Naive thymus-derived CD8-positive, alpha-beta T cell (primary cell): ENCODE measurements at regions not wholly inside any gene's neighbourhood (a gene's known extent, or its start where the extent isn't known, plus 50 kb on each side); places are given as distances from the start of the nearest gene placed in this dataset.
A peak's percentile ranks its signal among the peaks of the same experiment; 100 is the strongest.

Experiments
- ATAC-seq, 2 donors: fragments of 150-1000 bp; cut with Tn5 transposase in 1 of 2; sonication (Bioruptor Pico), chemical (Tn5 transposase) in 1 of 2; 1 replicate in 1 of 2; 2 replicates in 1 of 2; pipeline ENCODE4 v1.10.0; 2021; ENCODE audit warnings: mild to moderate bottlenecking in 2 of 2, moderate library complexity in 2 of 2
- POLR2A ChIA-PET: fragments of 350-600 bp; sonication (Branson Sonifier 250); formaldehyde crosslinking; loops from one replicate; lab custom pipeline; 2021; ENCODE audit warnings: antibody characterized with exemption; lab: Charles Lee
- DNase-seq, 10 donors: peaks; one replicate each; pipeline versions ENCODE4 v3.0.0 to v3.0.0-alpha.2; 2020 to 2022
- H3K27ac Mint-ChIP-seq, 10 donors: one replicate each; pipeline ENCODE4 v1.8.0; 2020 to 2022; ENCODE audit warnings: mild to moderate bottlenecking in 10 of 10, mixed read lengths in 10 of 10, moderate library complexity in 4 of 10, inconsistent platforms in 1 of 10
- H3K27me3 Mint-ChIP-seq, 5 donors: one replicate each; pipeline ENCODE4 v1.8.0; 2021 to 2022; ENCODE audit warnings: mixed read lengths in 5 of 5
- H3K36me3 Mint-ChIP-seq, 3 donors: one replicate each; pipeline ENCODE4 v1.8.0; 2020 to 2022; ENCODE audit warnings: mixed read lengths in 3 of 3, mild to moderate bottlenecking in 2 of 3, inconsistent platforms in 1 of 3
- H3K4me1 Mint-ChIP-seq, 4 donors: one replicate each; pipeline ENCODE4 v1.8.0; 2021 to 2022; ENCODE audit warnings: mixed read lengths in 4 of 4
- H3K4me3 Mint-ChIP-seq, 10 donors: one replicate each; pipeline ENCODE4 v1.8.0; 2020 to 2022; ENCODE audit warnings: mild to moderate bottlenecking in 10 of 10, mixed read lengths in 10 of 10, moderate library complexity in 6 of 10, inconsistent platforms in 1 of 10
- H3K9me3 Mint-ChIP-seq, 9 donors: one replicate each; pipeline ENCODE4 v1.8.0; 2020 to 2022; ENCODE audit warnings: mixed read lengths in 9 of 9, mild to moderate bottlenecking in 3 of 9, inconsistent platforms in 1 of 9, moderate library complexity in 1 of 9

DNA sequence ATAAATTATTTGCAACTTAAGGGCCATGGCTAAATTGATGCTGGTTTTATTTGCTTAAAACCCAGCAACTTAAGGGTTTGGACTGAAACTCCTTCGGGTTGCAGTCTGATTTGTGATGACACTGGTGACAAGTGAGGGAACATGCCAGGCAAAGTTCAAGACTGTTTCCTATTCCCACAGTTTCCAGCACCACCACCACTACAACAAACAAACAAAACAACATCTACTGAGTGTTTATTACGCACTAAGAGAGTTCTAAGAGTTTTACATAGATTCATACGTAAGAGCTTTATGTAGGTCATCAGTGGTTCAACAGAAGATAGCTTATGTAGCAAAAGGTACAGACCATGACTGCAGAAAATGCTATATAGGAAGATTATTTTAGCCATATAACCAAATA is 1582.1 kb downstream of the BRINP3 start:
- Mint-ChIP-seq H3K4me1 (no peaks in the 10 kb centered on the region), H3K4me3 (no peak overlapping the region), H3K36me3 (no peaks in the 10 kb centered on the region), H3K27me3 (no peaks in the 10 kb centered on the region), H3K9me3 (peaks cover 4 to 36% (median 14%) of the 10 kb centered on the region in 9 donors), H3K27ac (no peak overlapping the region)
- ATAC-seq, result no peak
- POLR2A ChIA-PET, result no interaction called here
- no peak for DNase-seq

DNA sequence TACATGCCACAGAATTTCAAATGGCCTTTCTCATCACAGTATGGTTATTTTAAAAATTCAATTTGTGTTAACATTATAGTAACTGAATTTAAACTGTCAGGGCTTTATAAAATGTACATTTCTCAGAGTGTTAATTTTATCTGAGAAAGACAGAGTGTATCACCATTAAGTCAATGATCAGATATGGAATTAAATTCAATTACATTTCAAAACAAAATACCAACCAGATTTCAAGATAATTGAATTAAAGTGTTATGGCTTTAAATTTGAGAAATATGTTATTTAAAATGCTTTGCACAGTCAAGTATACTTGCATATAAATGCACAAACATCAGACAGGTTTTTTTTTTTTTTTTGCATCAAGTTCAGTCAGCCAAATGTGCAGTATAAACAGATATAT is 1574.4 kb downstream of the BRINP3 start:
- Mint-ChIP-seq H3K27ac (no peak overlapping the region), H3K4me3 (no peak overlapping the region), H3K4me1 (no peaks in the 10 kb centered on the region), H3K36me3 (no peaks in the 10 kb centered on the region), H3K27me3 (no peaks in the 10 kb centered on the region), H3K9me3 (peaks cover 0 to 19% (median 7%) of the 10 kb centered on the region in 9 donors)
- POLR2A ChIA-PET, result no interaction called here
- no peak for ATAC-seq
- no peak for DNase-seq

DNA sequence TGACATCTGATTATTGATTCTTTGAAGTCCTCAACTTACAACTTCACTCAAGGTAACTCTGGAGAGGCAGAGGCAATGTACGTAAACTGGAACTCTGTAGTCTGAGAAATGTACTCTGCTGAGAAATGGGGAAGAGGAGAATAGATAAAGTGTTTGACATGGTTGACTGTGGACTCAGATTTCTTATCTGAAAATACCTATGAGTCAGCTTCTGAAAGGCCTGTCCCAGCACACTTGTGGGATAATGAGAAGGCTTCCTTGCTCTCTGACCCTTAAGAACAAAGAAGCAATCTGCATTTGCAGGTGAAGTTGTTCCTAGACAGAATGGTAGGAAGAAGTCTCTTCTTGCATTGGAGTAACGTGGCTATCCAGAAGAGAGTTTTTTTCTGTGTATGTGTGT is 1573.5 kb downstream of the BRINP3 start:
- POLR2A ChIA-PET, result no interaction called here
- Mint-ChIP-seq H3K4me3 (no peak overlapping the region), H3K27me3 (no peaks in the 10 kb centered on the region), H3K4me1 (no peaks in the 10 kb centered on the region), H3K27ac (no peak overlapping the region), H3K36me3 (no peaks in the 10 kb centered on the region), H3K9me3 (peaks cover 0 to 15% (median 8%) of the 10 kb centered on the region in 9 donors)
- no peak for DNase-seq
- ATAC-seq, result no peak

DNA sequence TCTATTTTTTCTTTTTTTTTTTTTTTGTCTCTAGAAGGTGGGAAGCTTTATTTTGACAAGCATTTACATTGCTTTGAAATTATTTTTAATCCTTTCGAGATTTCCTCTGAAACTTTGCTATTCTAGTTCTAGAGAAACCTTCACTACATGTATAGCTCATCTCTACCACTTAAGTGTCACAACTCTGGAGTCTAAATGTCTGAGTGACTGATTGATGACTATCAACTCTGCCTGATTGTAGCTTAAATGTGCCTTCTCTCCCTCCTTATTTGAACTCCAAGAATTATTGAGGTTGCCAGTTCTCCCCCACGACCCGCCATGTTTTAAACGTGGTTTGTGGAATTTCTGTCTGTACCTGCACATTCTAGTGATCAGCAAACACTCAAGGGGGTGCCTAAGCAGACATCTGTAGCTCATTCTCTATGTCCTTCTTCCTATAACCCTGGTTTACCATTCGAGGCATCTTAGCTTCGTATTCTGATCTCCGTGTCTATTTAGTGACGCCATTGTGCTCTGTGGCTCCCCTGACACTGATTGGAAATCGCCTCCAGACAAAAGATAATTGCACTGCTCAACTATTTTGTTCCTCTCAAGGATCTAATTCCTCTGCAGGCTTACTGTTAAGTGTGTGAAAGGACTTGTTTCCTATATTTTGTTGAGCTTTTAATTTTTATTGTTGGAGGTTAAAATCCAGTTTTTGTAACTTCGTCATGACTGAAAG is 1570.6 kb downstream of the BRINP3 start:
- no peak overlapping the region for H3K4me3 Mint-ChIP-seq
- H3K4me1 Mint-ChIP-seq, result no peaks in the 10 kb centered on the region
- H3K27me3 Mint-ChIP-seq, result no peaks in the 10 kb centered on the region
- ATAC-seq (no peak), DNase-seq (no peak)
- POLR2A ChIA-PET, result no interaction called here
- H3K36me3 Mint-ChIP-seq, result no peaks in the 10 kb centered on the region
- no peak overlapping the region for H3K27ac Mint-ChIP-seq
- H3K9me3 Mint-ChIP-seq, result peaks cover 0 to 18% (median 9%) of the 10 kb centered on the region in 9 donors

DNA sequence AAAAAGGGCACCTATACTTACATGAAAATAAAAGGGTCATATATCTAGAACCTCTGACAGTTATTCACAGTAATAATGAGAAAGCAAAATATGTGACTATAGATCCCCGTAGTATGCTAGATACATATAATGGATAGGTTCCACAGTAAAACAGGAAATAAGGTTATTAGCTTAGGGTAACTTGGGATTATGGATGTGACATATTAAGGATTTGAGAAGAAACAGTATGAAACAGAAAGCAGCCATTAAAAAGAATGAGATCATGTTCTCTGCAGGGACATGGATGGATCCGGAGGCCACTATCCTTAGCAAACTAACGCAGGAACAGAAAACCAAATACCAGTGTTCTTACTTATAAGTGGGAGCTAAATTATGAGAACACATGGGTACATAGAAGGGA is 1547.3 kb downstream of the BRINP3 start:
- Mint-ChIP-seq H3K27ac (no peak overlapping the region), H3K36me3 (no peaks in the 10 kb centered on the region), H3K4me1 (no peaks in the 10 kb centered on the region), H3K27me3 (no peaks in the 10 kb centered on the region), H3K4me3 (no peak overlapping the region), H3K9me3 (peaks cover 0 to 12% (median 0%) of the 10 kb centered on the region in 9 donors)
- POLR2A ChIA-PET, result no interaction called here
- no peak for DNase-seq
- ATAC-seq, result no peak

DNA sequence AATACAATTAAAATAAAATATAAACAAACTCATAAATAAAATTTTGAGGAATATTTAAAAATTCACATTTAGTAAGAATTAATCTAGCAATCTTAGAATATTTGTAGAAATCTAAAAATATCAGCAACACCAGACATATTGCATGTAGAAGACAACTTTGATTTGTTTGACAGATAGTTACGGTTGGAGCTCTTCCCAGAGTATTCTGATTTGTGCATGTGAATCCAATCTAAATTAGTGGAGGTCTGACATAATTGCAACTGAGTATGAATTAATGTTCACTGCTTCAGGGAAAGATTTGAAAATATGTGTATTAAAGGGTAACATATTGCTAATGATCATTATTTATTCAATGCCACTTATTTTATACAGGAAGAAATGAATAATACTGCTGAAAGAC is 1546.2 kb downstream of the BRINP3 start:
- Mint-ChIP-seq H3K27me3 (no peaks in the 10 kb centered on the region), H3K27ac (no peak overlapping the region), H3K36me3 (no peaks in the 10 kb centered on the region)

DNA sequence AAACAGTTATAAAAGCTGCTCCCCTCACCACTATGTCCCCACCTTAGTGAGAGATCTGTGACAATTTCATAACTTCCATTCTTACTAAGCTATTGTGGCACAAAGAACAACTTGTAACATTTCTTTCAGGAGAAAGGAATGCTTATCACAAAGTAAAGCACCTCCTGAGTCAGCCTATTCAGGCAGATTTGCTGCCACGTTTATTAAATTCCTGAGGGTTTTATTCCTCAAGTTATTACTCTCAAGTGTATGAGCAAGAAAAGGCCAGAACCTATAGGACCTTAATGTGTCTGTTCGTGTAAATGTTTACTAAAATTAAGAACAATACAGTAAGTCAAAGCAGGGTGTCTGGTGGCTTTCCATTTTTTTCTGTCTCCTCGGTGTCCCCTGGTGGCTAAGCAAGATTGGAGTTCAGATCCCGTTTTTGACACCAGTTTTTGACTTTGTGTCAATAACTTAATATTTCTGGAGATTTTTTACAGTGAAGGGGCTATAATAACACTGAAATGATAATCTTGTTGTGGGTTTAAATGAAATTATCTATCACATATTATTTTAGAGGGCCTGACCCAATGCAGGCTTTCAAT is 1539.6 kb downstream of the BRINP3 start:
- no peak for ATAC-seq

More for the DNA sequence above, 1546.2 kb downstream of the BRINP3 start:
- Mint-ChIP-seq H3K4me3 (no peak overlapping the region), H3K9me3 (peaks cover 0 to 12% (median 0%) of the 10 kb centered on the region in 9 donors), H3K4me1 (no peaks in the 10 kb centered on the region)
- ATAC-seq, result no peak
- POLR2A ChIA-PET, result no interaction called here
- DNase-seq, result no peak

DNA sequence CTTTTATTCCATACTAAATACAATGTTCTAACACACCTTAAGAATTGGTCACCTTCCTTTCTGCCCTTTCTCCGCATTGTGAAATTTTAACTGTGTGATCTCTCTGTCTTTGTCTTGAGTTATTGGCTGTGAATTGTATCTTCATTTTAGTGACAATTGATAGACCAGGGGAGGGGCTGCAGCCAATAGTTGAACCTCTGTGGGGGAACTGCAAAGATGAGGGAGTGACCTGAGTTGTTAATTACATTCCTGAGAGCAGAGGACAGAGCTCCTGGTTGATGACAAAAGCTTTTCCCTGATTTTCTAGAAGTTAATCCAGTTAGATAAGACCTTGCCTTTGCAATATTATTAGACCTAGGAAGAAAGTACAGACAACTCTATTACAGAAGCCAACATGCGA is 1535.7 kb downstream of the BRINP3 start:
- ATAC-seq (no peak), DNase-seq (no peak)
- H3K27ac Mint-ChIP-seq, result no peak overlapping the region
- H3K4me3 Mint-ChIP-seq, result no peak overlapping the region
- peaks cover 0 to 10% (median 6%) of the 10 kb centered on the region in 9 donors for H3K9me3 Mint-ChIP-seq
- no peaks in the 10 kb centered on the region for H3K36me3 Mint-ChIP-seq
- no peaks in the 10 kb centered on the region for H3K27me3 Mint-ChIP-seq
- POLR2A ChIA-PET, result no interaction called here
- H3K4me1 Mint-ChIP-seq, result no peaks in the 10 kb centered on the region

More for the DNA sequence above, 1539.6 kb downstream of the BRINP3 start:
- Mint-ChIP-seq H3K4me1 (no peaks in the 10 kb centered on the region), H3K4me3 (no peak overlapping the region), H3K27ac (no peak overlapping the region), H3K27me3 (no peaks in the 10 kb centered on the region), H3K36me3 (no peaks in the 10 kb centered on the region), H3K9me3 (peaks cover 0 to 11% (median 0%) of the 10 kb centered on the region in 9 donors)
- DNase-seq, result no peak
- POLR2A ChIA-PET, result no interaction called here

DNA sequence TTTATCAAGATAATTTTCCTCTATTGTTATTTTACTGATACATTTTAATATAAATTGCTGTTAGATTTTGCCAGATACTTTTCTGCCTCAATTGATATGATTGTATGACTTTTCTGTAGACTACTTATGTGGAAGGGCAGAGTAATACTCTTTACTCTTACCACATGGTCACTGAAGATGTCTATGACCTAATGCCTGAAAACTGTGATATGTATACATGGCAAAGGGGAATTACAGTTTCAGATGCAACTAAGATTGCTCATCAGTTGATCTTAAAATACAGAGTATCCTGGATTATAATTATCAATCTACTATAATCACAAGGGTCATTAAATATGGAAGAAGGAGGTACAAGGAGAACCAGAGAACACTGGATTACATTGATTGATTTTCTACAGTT is 1528.0 kb downstream of the BRINP3 start:
- H3K36me3 Mint-ChIP-seq, result no peaks in the 10 kb centered on the region
- H3K27me3 Mint-ChIP-seq, result no peaks in the 10 kb centered on the region
- DNase-seq, result no peak
- no peak overlapping the region for H3K4me3 Mint-ChIP-seq
- POLR2A ChIA-PET, result no interaction called here
- ATAC-seq, result no peak
- H3K27ac Mint-ChIP-seq, result no peak overlapping the region
- H3K4me1 Mint-ChIP-seq, result no peaks in the 10 kb centered on the region
- H3K9me3 Mint-ChIP-seq, result peaks cover 0 to 17% (median 9%) of the 10 kb centered on the region in 9 donors

DNA sequence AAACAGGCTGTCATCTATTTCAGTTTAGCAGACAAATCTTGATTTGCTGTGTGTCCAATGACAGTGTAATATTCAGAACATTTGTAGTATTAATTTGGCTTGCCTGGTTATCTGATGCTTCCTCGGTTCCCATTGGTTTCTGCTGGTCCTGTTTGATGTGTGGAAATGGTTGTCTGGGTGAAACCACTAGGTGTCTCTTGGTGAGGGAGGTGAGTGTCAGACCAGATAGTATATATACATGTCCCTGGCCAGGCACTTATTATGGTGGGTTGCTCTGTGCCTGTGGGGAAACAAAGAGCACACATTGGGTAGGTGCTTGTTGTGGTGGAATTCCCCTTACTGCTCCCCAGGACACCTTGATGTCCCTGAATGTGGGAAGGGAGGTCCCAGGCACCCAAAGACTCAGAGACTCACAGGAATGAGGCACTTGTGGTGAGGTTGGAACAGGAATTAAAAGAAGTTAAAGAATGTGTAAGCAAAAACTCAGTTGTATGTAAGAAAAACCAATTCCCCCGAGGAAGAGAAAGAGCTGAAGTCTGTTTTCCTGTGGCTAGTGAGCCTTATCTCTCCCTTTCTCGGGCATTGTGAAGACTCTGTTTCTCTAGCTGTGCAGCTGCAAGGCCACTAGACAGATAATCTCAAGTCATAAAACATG is 1519.1 kb downstream of the BRINP3 start:
- Mint-ChIP-seq H3K27me3 (no peaks in the 10 kb centered on the region), H3K27ac (no peak overlapping the region), H3K9me3 (peaks cover 3 to 47% (median 19%) of the 10 kb centered on the region in 9 donors), H3K36me3 (peaks cover 0 to 3% (median 0%) of the 10 kb centered on the region in 3 donors), H3K4me1 (no peaks in the 10 kb centered on the region), H3K4me3 (no peak overlapping the region)
- POLR2A ChIA-PET, result no interaction called here
- DNase-seq, result no peak
- no peak for ATAC-seq

DNA sequence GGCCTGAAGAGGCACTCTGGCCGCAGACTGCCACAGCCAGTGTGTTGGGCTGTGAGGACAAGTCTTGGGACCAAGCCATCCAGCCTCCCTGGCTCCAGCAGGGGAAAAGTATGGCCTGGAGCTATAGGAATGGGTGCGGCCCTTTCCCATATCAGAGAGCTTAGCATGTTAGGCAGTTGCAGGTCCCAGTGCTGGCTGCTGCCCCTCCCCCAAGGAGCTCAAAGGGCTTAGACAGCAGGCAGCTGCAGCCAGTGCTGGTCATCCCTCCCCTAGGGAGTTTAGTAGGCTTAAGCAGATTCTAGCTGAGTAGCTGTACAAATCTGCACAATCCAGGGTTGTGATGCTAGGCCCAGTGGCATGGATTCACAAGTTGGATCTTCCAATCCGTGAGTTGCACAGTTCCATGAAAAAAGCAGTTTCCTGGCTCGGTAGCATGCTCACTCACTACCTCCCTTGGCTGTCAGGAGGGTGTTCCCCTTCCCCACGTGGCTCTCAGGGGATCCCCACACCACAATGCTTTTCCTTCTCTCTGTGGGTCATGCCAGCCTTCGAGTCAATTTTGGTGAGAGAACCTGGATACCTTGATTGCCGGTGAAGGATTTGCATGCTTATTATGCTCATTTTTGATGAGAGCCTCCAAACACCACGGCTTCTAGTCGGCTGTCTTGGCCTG is 1490.8 kb downstream of the BRINP3 start:
- H3K4me1 Mint-ChIP-seq, result no peaks in the 10 kb centered on the region
- H3K27me3 Mint-ChIP-seq, result no peaks in the 10 kb centered on the region
- no peak overlapping the region for H3K4me3 Mint-ChIP-seq
- no peak overlapping the region for H3K27ac Mint-ChIP-seq
- H3K9me3 Mint-ChIP-seq, result peaks cover 6 to 43% (median 11%) of the 10 kb centered on the region in 9 donors
- H3K36me3 Mint-ChIP-seq, result peaks cover 0 to 6% (median 0%) of the 10 kb centered on the region in 3 donors
- DNase-seq, result peak in 1 of 10 donors; percentile 28
- POLR2A ChIA-PET, result no interaction called here
- ATAC-seq, result no peak

DNA sequence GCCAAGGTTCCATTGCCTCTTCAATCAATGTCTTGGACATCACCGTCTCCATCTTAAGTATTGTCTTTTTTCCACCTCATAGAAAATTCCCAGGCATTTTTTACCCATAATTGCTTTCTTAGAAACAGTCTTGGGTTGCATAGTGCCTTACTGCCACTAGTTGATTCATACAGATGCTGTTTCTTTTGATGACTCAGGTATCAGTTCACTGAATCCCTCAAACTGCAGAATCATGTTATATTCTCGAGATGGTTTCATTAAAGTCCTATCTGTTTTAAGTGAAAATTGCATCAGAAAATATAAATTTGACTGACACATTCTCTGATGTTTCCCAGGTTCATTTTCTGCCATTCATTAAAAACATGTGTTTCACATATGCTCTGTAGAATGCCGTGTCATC is 1489.1 kb downstream of the BRINP3 start:
- peaks cover 0 to 6% (median 0%) of the 10 kb centered on the region in 3 donors for H3K36me3 Mint-ChIP-seq
- DNase-seq (no peak), ATAC-seq (no peak)
- no peaks in the 10 kb centered on the region for H3K4me1 Mint-ChIP-seq
- peaks cover 5 to 35% (median 9%) of the 10 kb centered on the region in 9 donors for H3K9me3 Mint-ChIP-seq
- POLR2A ChIA-PET, result no interaction called here
- H3K4me3 Mint-ChIP-seq, result no peak overlapping the region
- H3K27me3 Mint-ChIP-seq, result no peaks in the 10 kb centered on the region
- H3K27ac Mint-ChIP-seq, result no peak overlapping the region
